ENCODE measurements at regions not wholly inside any gene's neighbourhood (a gene's known extent, or its start where the extent isn't known, plus 50 kb on each side); places are given as distances from the start of the nearest gene placed in this dataset.

- no peak for TF ChIP-seq MAX (IDR thresholded peaks at IDR 0.05)
- TF ChIP-seq JUND (IDR thresholded peaks at IDR 0.05), result no peak
- TF ChIP-seq CTCF (IDR thresholded peaks at IDR 0.05 in 2 of 3, conservative IDR thresholded peaks at IDR 0.05 in 1 of 3; ENCODE audit: borderline replicate concordance in 1 of 3, insufficient read depth in 1 of 3, low read depth in 2 of 3, low read length in 2 of 3), result no peak
- TF ChIP-seq ELF1 (IDR thresholded peaks at IDR 0.05; ENCODE audit: borderline replicate concordance, low read depth), result no peak
- TF ChIP-seq RAD21 (IDR thresholded peaks at IDR 0.05; ENCODE audit: low read depth), result no peak
Measured at GRCh38 chr15:70406617-70407335, 309.1 kb upstream of the TLE3 start.
